B cell (primary cell): ENCODE measurements at regions not wholly inside any gene's neighbourhood (a gene's known extent, or its start where the extent isn't known, plus 50 kb on each side); places are given as distances from the start of the nearest gene placed in this dataset.

Experiments used
- ATAC-seq: fragments of 200-7000 bp; cut with Tn5 transposase; one replicate; pipeline ENCODE4 v1.10.0; 2021; ENCODE audit warnings: low read depth, mild to moderate bottlenecking, moderate number of reproducible peaks, moderate library complexity
- CTCF ChIA-PET: fragments of 350-600 bp; sonication (Branson Sonifier 250); formaldehyde crosslinking; loops from one replicate; lab custom pipeline; 2021; ENCODE audit warnings: antibody characterized with exemption, inconsistent platforms; lab: Charles Lee
- POLR2A ChIA-PET: fragments of 350-600 bp; sonication (Branson Sonifier 250); formaldehyde crosslinking; loops from one replicate; lab custom pipeline; 2021; ENCODE audit warnings: antibody characterized with exemption; lab: Charles Lee
- DNase-seq: peaks from one replicate; pipeline ENCODE4 v3.0.0; 2013
- H2AFZ ChIP-seq: 2 replicates; pipeline ENCODE4 v1.6.1; 2012; ENCODE audit warnings: mild to moderate bottlenecking, low read depth, low read length; ENCODE audit not compliant: insufficient read depth, poor library complexity, severe bottlenecking
- H3K27ac ChIP-seq, 2 donors: 1 replicate in 1 of 2; 2 replicates in 1 of 2; pipeline ENCODE4 v1.5.1; 2012 to 2013; ENCODE audit warnings: low read length in 2 of 2, mild to moderate bottlenecking in 2 of 2, moderate library complexity in 1 of 2
- H3K27me3 ChIP-seq, 4 experiments: fragments of 200-600 bp in 1 of 4; sonication (generic) in 1 of 4; replicated peaks in 1 of 4; 1 replicate in 2 of 4; 2 replicates in 2 of 4; pipeline versions ENCODE4 v1.6.1 to v1.7.0; 2013 to 2016; ENCODE audit warnings: low read length in 3 of 4, mild to moderate bottlenecking in 2 of 4, mixed read lengths in 1 of 4, moderate library complexity in 1 of 4; ENCODE audit not compliant: insufficient read depth in 4 of 4, control insufficient read depth in 3 of 4; ENCODE audit errors: control extremely low read depth in 1 of 4
- H3K36me3 ChIP-seq, 2 experiments: replicated peaks in 1 of 2; 1 replicate in 1 of 2; 2 replicates in 1 of 2; pipeline versions ENCODE4 v1.6.1 to v1.7.1; 2013; ENCODE audit warnings: low read length in 1 of 2; ENCODE audit not compliant: insufficient read depth in 2 of 2, control insufficient read depth in 1 of 2; ENCODE audit errors: control extremely low read depth in 1 of 2, extremely low read depth in 1 of 2
- H3K4me1 ChIP-seq, 2 donors: fragments of 200-600 bp in 1 of 2; sonication (generic) in 1 of 2; 1 replicate in 1 of 2; 2 replicates in 1 of 2; pipeline versions ENCODE4 v1.5.1 to v1.6.1; 2013 to 2017; ENCODE audit warnings: low read length in 2 of 2; ENCODE audit not compliant: control insufficient read depth in 2 of 2, insufficient read depth in 2 of 2
- H3K4me2 ChIP-seq: replicated peaks from 2 replicates; pipeline ENCODE3; 2012; ENCODE audit warnings: mild to moderate bottlenecking, low read depth, low read length; ENCODE audit not compliant: poor library complexity, severe bottlenecking
- H3K4me3 ChIP-seq, 5 experiments: fragments of 200-600 bp in 1 of 5; sonication (generic) in 1 of 5; 1 replicate in 3 of 5; 2 replicates in 2 of 5; pipeline versions ENCODE4 v1.5.1 to v1.7.0; 2011 to 2016; ENCODE audit warnings: low read length in 4 of 5, mild to moderate bottlenecking in 4 of 5, low read depth in 2 of 5, control low read depth in 1 of 5, moderate library complexity in 1 of 5; ENCODE audit not compliant: insufficient read depth in 1 of 5; ENCODE audit errors: control extremely low read depth in 1 of 5, extremely low read depth in 1 of 5
- H3K79me2 ChIP-seq: fragments of 200-600 bp; sonication (generic); one replicate; pipeline ENCODE4 v1.6.0; 2016; ENCODE audit warnings: low read length; ENCODE audit not compliant: control insufficient read depth, insufficient read depth
- H3K9ac ChIP-seq: fragments of 200-600 bp; sonication (generic); 2 replicates; pipeline ENCODE4 v1.6.1; 2017; ENCODE audit warnings: mild to moderate bottlenecking, low read length, moderate library complexity
- H3K9me3 ChIP-seq, 3 donors: one replicate each; pipeline versions ENCODE4 v1.6.1 to v1.7.1; 2013; ENCODE audit warnings: low read length in 2 of 3; ENCODE audit not compliant: control insufficient read depth in 2 of 3, insufficient read depth in 1 of 3; ENCODE audit errors: control extremely low read depth in 1 of 3
- H4K20me1 ChIP-seq: 2 replicates; pipeline ENCODE4 v1.6.0; 2012; ENCODE audit warnings: mild to moderate bottlenecking, low read length; ENCODE audit not compliant: insufficient read depth, control insufficient read depth, poor library complexity, severe bottlenecking
- H3K27ac Mint-ChIP-seq: one replicate; pipeline ENCODE4 v1.8.0; 2021; ENCODE audit warnings: mixed read lengths
- H3K27me3 Mint-ChIP-seq: one replicate; pipeline ENCODE4 v1.8.0; 2021; ENCODE audit warnings: mixed read lengths
- H3K4me1 Mint-ChIP-seq: one replicate; pipeline ENCODE4 v1.8.0; 2021; ENCODE audit warnings: mixed read lengths
- H3K4me3 Mint-ChIP-seq: one replicate; pipeline ENCODE4 v1.8.0; 2021; ENCODE audit warnings: mixed read lengths
- H3K9me3 Mint-ChIP-seq: one replicate; pipeline ENCODE4 v1.8.0; 2022; ENCODE audit warnings: mixed read lengths; ENCODE audit not compliant: insufficient read depth
- EZH2 ChIP-seq: IDR thresholded peaks from 2 replicates; pipeline ENCODE4 v1.6.1; 2012; ENCODE audit warnings: borderline replicate concordance, low read depth, mild to moderate bottlenecking, moderate library complexity, low read length; ENCODE audit not compliant: insufficient read depth, poor library complexity, severe bottlenecking
- WGBS: methylation state at CpG from one replicate; pipeline ENCODE4 v1.1.5; 2013; ENCODE audit warnings: missing lambda C conversion rate; ENCODE audit not compliant: insufficient coverage; 5-methylcytosine and 5-hydroxymethylcytosine counted together
- intact Hi-C: fragments of 100-400 bp; cut with micrococcal nuclease; formaldehyde crosslinking; loops from one replicate; pipeline ENCODE4 v1.10.0; 2022
- TF ChIP-seq, protein P1 (sequence below): fragments of 200-600 bp; IDR thresholded peaks from one replicate; pipeline ENCODE4 v1.8.0; 2022; ENCODE audit warnings: antibody characterized with exemption, mild to moderate bottlenecking

- Mint-ChIP-seq H3K4me1 (no peaks in the 10 kb centered on the region), H3K4me3 (no peak overlapping the region), H3K27ac (no peak overlapping the region), H3K27me3 (no peaks in the 10 kb centered on the region), H3K9me3 (peaks cover 3% of the 10 kb centered on the region)
- WGBS: 100% methylated on average over 2 of the region's 4 CpGs
- no peak overlapping the region for H3K4me2 ChIP-seq
- ATAC-seq (no peak), DNase-seq (no peak)
- no peak overlapping the region for H3K27ac ChIP-seq
- CTCF ChIA-PET: no interaction called here
- H3K4me3 ChIP-seq: no peak overlapping the region
- H3K79me2 ChIP-seq: no peaks in the 10 kb centered on the region
- no peaks in the 10 kb centered on the region for H3K4me1 ChIP-seq
- POLR2A ChIA-PET: no interaction called here
- TF ChIP-seq, protein P1, sequence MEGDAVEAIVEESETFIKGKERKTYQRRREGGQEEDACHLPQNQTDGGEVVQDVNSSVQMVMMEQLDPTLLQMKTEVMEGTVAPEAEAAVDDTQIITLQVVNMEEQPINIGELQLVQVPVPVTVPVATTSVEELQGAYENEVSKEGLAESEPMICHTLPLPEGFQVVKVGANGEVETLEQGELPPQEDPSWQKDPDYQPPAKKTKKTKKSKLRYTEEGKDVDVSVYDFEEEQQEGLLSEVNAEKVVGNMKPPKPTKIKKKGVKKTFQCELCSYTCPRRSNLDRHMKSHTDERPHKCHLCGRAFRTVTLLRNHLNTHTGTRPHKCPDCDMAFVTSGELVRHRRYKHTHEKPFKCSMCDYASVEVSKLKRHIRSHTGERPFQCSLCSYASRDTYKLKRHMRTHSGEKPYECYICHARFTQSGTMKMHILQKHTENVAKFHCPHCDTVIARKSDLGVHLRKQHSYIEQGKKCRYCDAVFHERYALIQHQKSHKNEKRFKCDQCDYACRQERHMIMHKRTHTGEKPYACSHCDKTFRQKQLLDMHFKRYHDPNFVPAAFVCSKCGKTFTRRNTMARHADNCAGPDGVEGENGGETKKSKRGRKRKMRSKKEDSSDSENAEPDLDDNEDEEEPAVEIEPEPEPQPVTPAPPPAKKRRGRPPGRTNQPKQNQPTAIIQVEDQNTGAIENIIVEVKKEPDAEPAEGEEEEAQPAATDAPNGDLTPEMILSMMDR: no peak
- no peak for TF ChIP-seq EZH2
- H3K9ac ChIP-seq: no peak overlapping the region
- no peaks in the 10 kb centered on the region for H3K9me3 ChIP-seq
- H3K36me3 ChIP-seq: no peaks in the 10 kb centered on the region
- H2AFZ ChIP-seq: no peak overlapping the region
- intact Hi-C loops: no loop called here
- no peaks in the 10 kb centered on the region for H4K20me1 ChIP-seq
- no peaks in the 10 kb centered on the region for H3K27me3 ChIP-seq
Measured at GRCh38 chr2:117432746-117433145, 381.7 kb upstream of the DDX18 start.

DNA sequence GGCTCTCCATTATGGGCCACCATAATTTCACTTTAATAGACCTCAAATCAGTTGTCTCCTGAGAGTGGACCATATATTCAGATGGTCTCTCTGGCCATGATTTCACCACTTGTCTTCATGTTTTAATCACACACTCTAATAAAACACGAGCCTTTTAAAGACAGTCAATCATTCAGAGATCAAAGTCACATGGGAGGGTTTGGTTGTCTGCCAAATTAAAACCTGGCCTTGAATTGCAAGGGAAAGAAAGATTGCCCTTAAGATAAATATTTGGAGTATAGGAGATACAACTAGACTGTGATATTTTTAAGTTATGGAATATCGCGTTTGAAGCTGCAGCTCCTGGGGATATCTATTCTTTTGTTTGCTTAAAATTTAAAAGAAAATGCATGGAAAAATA is 377.8 kb upstream of the DDX18 start:
- H3K9ac ChIP-seq: no peak overlapping the region
- ChIA-PET CTCF (no interaction called here), POLR2A (no interaction called here)
- no peaks in the 10 kb centered on the region for H3K27me3 ChIP-seq
- no peaks in the 10 kb centered on the region for H3K4me1 Mint-ChIP-seq
- no peak for ATAC-seq
- no peak overlapping the region for H3K27ac Mint-ChIP-seq
- no peak for TF ChIP-seq EZH2
- TF ChIP-seq, protein P1: no peak
- H3K4me2 ChIP-seq: no peak overlapping the region
- H3K4me3 Mint-ChIP-seq: no peak overlapping the region
- intact Hi-C loops: no loop called here
- H3K4me1 ChIP-seq: no peaks in the 10 kb centered on the region
- WGBS: no CpG with 5 or more reads among the region's 3 CpGs
- H3K4me3 ChIP-seq: no peak overlapping the region
- no peaks in the 10 kb centered on the region for H3K79me2 ChIP-seq
- H3K36me3 ChIP-seq: no peaks in the 10 kb centered on the region
- no peak overlapping the region for H3K27ac ChIP-seq
- H2AFZ ChIP-seq: no peak overlapping the region
- H3K27me3 Mint-ChIP-seq: no peaks in the 10 kb centered on the region
- no peak for DNase-seq
- H3K9me3 ChIP-seq: no peaks in the 10 kb centered on the region
- peaks cover 3% of the 10 kb centered on the region for H3K9me3 Mint-ChIP-seq
- no peaks in the 10 kb centered on the region for H4K20me1 ChIP-seq
